Loucy (cell line): ENCODE measurements at regions not wholly inside any gene's neighbourhood (a gene's known extent, or its start where the extent isn't known, plus 50 kb on each side); places are given as distances from the start of the nearest gene placed in this dataset.
"Not testable (repeated sequence)": the region's sequence is repeated elsewhere in the genome, so short reads cannot be mapped to it uniquely, and the experiment has no call there.

Experiments used
- H2AFZ ChIP-seq: fragments of 200-600 bp; sonication (generic); 2 replicates; pipeline ENCODE4 v1.6.0; 2016; ENCODE audit warnings: antibody characterized with exemption, mild to moderate bottlenecking, low read length, moderate library complexity
- H3F3A ChIP-seq: fragments of 200-600 bp; 2 replicates; pipeline ENCODE4 v1.6.0; 2016; ENCODE audit warnings: antibody characterized with exemption, low read depth, mild to moderate bottlenecking
- H3K27me3 ChIP-seq: fragments of 200-600 bp; sonication (generic); 2 replicates; pipeline ENCODE4 v1.6.1; 2014; ENCODE audit warnings: low read length, mild to moderate bottlenecking; ENCODE audit not compliant: insufficient read depth, poor library complexity, severe bottlenecking
- H3K36me3 ChIP-seq: fragments of 200-600 bp; sonication (generic); 2 replicates; pipeline ENCODE4 v1.6.1; 2016; ENCODE audit warnings: low read length; ENCODE audit not compliant: insufficient read depth
- H3K4me1 ChIP-seq: fragments of 200-600 bp; sonication (generic); 2 replicates; pipeline ENCODE4 v1.5.1; 2014; ENCODE audit warnings: low read length, mild to moderate bottlenecking; ENCODE audit not compliant: insufficient read depth, poor library complexity, severe bottlenecking
- H3K4me2 ChIP-seq: fragments of 200-600 bp; sonication (generic); 2 replicates; pipeline ENCODE4 v1.6.0; 2014; ENCODE audit warnings: antibody characterized with exemption, low read length, low read depth, mild to moderate bottlenecking; ENCODE audit not compliant: poor library complexity, severe bottlenecking
- H3K4me3 ChIP-seq: fragments of 200-600 bp; sonication (generic); 2 replicates; pipeline ENCODE4 v1.5.1; 2014; ENCODE audit warnings: low read length, mild to moderate bottlenecking, mixed read lengths; ENCODE audit not compliant: poor library complexity, severe bottlenecking
- H3K79me2 ChIP-seq: fragments of 200-600 bp; sonication (generic); 2 replicates; pipeline ENCODE4 v1.6.1; 2014; ENCODE audit warnings: low read length; ENCODE audit not compliant: insufficient read depth
- H3K9ac ChIP-seq: fragments of 200-600 bp; sonication (generic); 2 replicates; pipeline ENCODE4 v1.6.0; 2014; ENCODE audit warnings: mild to moderate bottlenecking, low read depth, low read length, moderate library complexity; ENCODE audit not compliant: poor library complexity, severe bottlenecking
- H3K9me2 ChIP-seq: fragments of 200-600 bp; sonication (generic); replicated peaks from 2 replicates; pipeline ENCODE4 v1.6.1; 2016; ENCODE audit warnings: low read depth, low read length, mixed read lengths
- H3K9me3 ChIP-seq: fragments of 200-600 bp; sonication (generic); 2 replicates; pipeline ENCODE4 v1.6.1; 2014; ENCODE audit warnings: mild to moderate bottlenecking, antibody characterized with exemption, low read length, low read depth; ENCODE audit not compliant: insufficient read depth
- H4K20me1 ChIP-seq: fragments of 200-600 bp; sonication (generic); 2 replicates; pipeline ENCODE4 v1.6.0; 2014; ENCODE audit warnings: antibody characterized with exemption, low read length, mild to moderate bottlenecking; ENCODE audit not compliant: insufficient read depth, poor library complexity, severe bottlenecking
- CTCF ChIP-seq: fragments of 200-600 bp; sonication (generic); conservative IDR thresholded peaks from 2 replicates; pipeline ENCODE4 v1.5.1; 2014; ENCODE audit warnings: mild to moderate bottlenecking, antibody characterized with exemption, low read length
- EZH2phosphoT487 ChIP-seq: fragments of 200-600 bp; IDR thresholded peaks from 2 replicates; pipeline ENCODE4 v1.6.1; 2018; ENCODE audit warnings: antibody characterized with exemption, mild to moderate bottlenecking, moderate library complexity, borderline replicate concordance

DNA sequence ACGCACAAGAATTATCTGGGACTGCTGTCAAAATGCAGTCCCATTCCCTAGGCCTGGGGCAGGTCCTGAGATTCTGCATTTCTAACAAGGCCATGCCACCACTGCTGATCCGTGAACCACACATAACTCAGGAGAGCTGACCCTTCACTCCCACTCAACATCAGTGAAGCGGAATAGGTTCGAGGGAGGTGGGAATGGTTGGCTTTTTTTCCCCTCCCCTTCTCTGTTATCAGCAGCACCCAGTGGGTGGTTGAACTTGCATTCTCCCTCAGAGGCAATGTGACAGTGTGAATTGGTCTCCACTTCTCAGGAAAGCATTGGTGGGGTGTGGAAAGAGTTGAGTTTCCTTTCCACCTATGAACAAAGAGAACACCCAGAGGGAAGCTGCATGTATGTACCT, 344.3 kb downstream of the GADD45G start:
- H3F3A ChIP-seq, result no peaks in the 10 kb centered on the region
- no peak overlapping the region for H3K4me3 ChIP-seq
- no peak overlapping the region for H2AFZ ChIP-seq
- no peaks in the 10 kb centered on the region for H3K4me1 ChIP-seq
- TF ChIP-seq CTCF (no peak), EZH2phosphoT487 (no peak)
- H3K9ac ChIP-seq, result no peak overlapping the region
- H3K36me3 ChIP-seq, result no peaks in the 10 kb centered on the region
- no peaks in the 10 kb centered on the region for H3K9me3 ChIP-seq
- H4K20me1 ChIP-seq, result no peaks in the 10 kb centered on the region
- no peaks in the 10 kb centered on the region for H3K27me3 ChIP-seq
- no peaks in the 10 kb centered on the region for H3K9me2 ChIP-seq
- no peak overlapping the region for H3K4me2 ChIP-seq
- no peaks in the 10 kb centered on the region for H3K79me2 ChIP-seq

- no peaks in the 10 kb centered on the region for H3K9me3 ChIP-seq
- H3K4me1 ChIP-seq, result no peaks in the 10 kb centered on the region
- H4K20me1 ChIP-seq, result no peaks in the 10 kb centered on the region
- H2AFZ ChIP-seq, result no peak overlapping the region
- TF ChIP-seq CTCF, result no peak
- TF ChIP-seq EZH2phosphoT487, result no peak
- H3K4me2 ChIP-seq, result no peak overlapping the region
- H3F3A ChIP-seq, result no peaks in the 10 kb centered on the region
- no peaks in the 10 kb centered on the region for H3K79me2 ChIP-seq
- H3K36me3 ChIP-seq, result no peaks in the 10 kb centered on the region
- H3K9me2 ChIP-seq, result no peaks in the 10 kb centered on the region
- H3K9ac ChIP-seq, result no peak overlapping the region
- H3K4me3 ChIP-seq, result no peak overlapping the region
- H3K27me3 ChIP-seq, result no peaks in the 10 kb centered on the region
These were observed 346.9 kb downstream of the GADD45G start for GRCh38 chr9:89951675-89952074.

DNA sequence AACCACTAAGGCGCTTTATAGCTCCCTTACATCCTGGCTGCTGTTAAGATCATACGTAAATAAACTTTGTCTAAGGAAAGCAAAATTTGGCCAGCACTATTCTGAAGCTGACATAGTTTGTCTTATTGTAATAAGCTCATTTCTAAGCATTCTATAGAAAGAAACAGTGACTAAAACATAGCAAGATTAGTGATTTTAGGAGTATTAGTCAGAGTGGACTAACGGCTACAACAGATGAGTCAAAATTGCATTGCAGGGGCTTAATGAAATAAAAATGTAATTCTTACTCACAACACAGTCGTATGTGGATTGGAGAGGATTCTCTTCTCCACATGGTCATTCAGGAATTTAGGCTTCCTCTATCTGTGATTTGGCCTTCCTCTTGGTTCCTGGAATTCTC, 347.6 kb downstream of the GADD45G start:
- H2AFZ ChIP-seq, result no peak overlapping the region
- TF ChIP-seq CTCF (no peak), EZH2phosphoT487 (no peak)

GRCh38 chr9:89953263-89953662, 348.5 kb downstream of the GADD45G start:
- H4K20me1 ChIP-seq, H3K4me3 ChIP-seq, H3K27me3 ChIP-seq, H3K4me1 ChIP-seq, H3K79me2 ChIP-seq, H3K9ac ChIP-seq, H3K9me3 ChIP-seq, H3K9me2 ChIP-seq, H3F3A ChIP-seq, H3K36me3 ChIP-seq, H3K4me2 ChIP-seq, H2AFZ ChIP-seq: not testable (repeated sequence)

More for the DNA sequence above, 347.6 kb downstream of the GADD45G start:
- H3K36me3 ChIP-seq, result no peaks in the 10 kb centered on the region
- no peak overlapping the region for H3K4me2 ChIP-seq
- no peaks in the 10 kb centered on the region for H3K79me2 ChIP-seq
- no peak overlapping the region for H3K4me3 ChIP-seq
- no peaks in the 10 kb centered on the region for H3K27me3 ChIP-seq
- H4K20me1 ChIP-seq, result no peaks in the 10 kb centered on the region
- H3K9ac ChIP-seq, result no peak overlapping the region
- no peaks in the 10 kb centered on the region for H3K4me1 ChIP-seq
- no peaks in the 10 kb centered on the region for H3K9me3 ChIP-seq
- H3K9me2 ChIP-seq, result no peaks in the 10 kb centered on the region
- H3F3A ChIP-seq, result no peaks in the 10 kb centered on the region
